RWPE2 (cell line): ENCODE measurements at regions not wholly inside any gene's neighbourhood (a gene's known extent, or its start where the extent isn't known, plus 50 kb on each side); places are given as distances from the start of the nearest gene placed in this dataset.

Source experiments
- ATAC-seq: fragments of 200-7000 bp; cut with Tn5 transposase; 3 replicates; pipeline ENCODE4 v1.9.1; 2021; ENCODE audit warnings: low read depth
- DNase-seq: peaks from one replicate; pipeline ENCODE4 v3.0.0-alpha.2; 2020; ENCODE audit warnings: low spot score
- H3K27ac ChIP-seq: fragments of 450-650 bp; 2 replicates; pipeline ENCODE4 v1.5.1; 2017; ENCODE audit warnings: mild to moderate bottlenecking; ENCODE audit not compliant: poor library complexity, severe bottlenecking
- H3K27me3 ChIP-seq: fragments of 250-450 bp; sonication (Bioruptor Pico); 2 replicates; pipeline ENCODE4 v1.5.1; 2021; ENCODE audit warnings: mild to moderate bottlenecking, moderate library complexity; ENCODE audit not compliant: insufficient read depth, poor library complexity, severe bottlenecking
- H3K36me3 ChIP-seq: fragments of 250-450 bp; sonication (Bioruptor Pico); 2 replicates; pipeline ENCODE4 v1.5.1; 2020; ENCODE audit warnings: low read depth, mild to moderate bottlenecking, moderate library complexity
- H3K4me1 ChIP-seq: fragments of 250-450 bp; sonication (Bioruptor Pico); 2 replicates; pipeline ENCODE4 v1.5.1; 2021; ENCODE audit warnings: mild to moderate bottlenecking, moderate library complexity; ENCODE audit not compliant: insufficient read depth, poor library complexity, severe bottlenecking
- H3K4me3 ChIP-seq: fragments of 250-450 bp; sonication (Bioruptor Pico); 2 replicates; pipeline ENCODE4 v1.5.1; 2021; ENCODE audit warnings: mild to moderate bottlenecking, moderate library complexity; ENCODE audit not compliant: severe bottlenecking
- H3K9me3 ChIP-seq: fragments of 250-450 bp; sonication (Bioruptor Pico); 2 replicates; pipeline ENCODE4 v1.5.1; 2021; ENCODE audit warnings: mild to moderate bottlenecking, moderate library complexity; ENCODE audit not compliant: severe bottlenecking
- TF ChIP-seq, protein P1 (sequence below): fragments of 450-650 bp; IDR thresholded peaks from one replicate; pipeline ENCODE4 v1.5.1; 2017; ENCODE audit warnings: mild to moderate bottlenecking, moderate library complexity; ENCODE audit not compliant: poor library complexity, severe bottlenecking

DNA sequence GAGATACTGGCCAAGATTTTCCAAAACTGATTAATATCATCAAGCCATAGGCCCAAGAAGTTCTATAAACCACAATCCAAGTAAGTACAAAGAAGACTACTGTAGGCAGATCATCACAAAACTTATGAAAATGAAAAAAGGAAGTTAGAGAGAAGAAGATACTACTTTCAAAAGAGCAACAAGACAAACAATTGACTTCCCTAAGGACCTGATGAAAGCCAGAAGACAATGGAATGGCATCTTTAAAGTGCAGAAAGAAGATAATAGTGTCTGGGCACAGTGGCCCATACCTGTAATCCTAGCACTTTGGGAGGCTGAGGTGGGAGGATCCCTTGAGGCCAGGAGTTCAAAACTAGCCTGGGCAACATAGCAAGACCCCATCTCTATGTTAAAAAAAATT is 243.1 kb downstream of the PRDM2 start:
- H3K27ac ChIP-seq: no peak overlapping the region
- DNase-seq (no peak), ATAC-seq (no peak)
- H3K4me1 ChIP-seq: no peaks in the 10 kb centered on the region
- no peaks in the 10 kb centered on the region for H3K36me3 ChIP-seq
- H3K27me3 ChIP-seq: peaks cover 2% of the 10 kb centered on the region
- TF ChIP-seq, protein P1, sequence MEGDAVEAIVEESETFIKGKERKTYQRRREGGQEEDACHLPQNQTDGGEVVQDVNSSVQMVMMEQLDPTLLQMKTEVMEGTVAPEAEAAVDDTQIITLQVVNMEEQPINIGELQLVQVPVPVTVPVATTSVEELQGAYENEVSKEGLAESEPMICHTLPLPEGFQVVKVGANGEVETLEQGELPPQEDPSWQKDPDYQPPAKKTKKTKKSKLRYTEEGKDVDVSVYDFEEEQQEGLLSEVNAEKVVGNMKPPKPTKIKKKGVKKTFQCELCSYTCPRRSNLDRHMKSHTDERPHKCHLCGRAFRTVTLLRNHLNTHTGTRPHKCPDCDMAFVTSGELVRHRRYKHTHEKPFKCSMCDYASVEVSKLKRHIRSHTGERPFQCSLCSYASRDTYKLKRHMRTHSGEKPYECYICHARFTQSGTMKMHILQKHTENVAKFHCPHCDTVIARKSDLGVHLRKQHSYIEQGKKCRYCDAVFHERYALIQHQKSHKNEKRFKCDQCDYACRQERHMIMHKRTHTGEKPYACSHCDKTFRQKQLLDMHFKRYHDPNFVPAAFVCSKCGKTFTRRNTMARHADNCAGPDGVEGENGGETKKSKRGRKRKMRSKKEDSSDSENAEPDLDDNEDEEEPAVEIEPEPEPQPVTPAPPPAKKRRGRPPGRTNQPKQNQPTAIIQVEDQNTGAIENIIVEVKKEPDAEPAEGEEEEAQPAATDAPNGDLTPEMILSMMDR: no peak
- no peak overlapping the region for H3K4me3 ChIP-seq
- no peaks in the 10 kb centered on the region for H3K9me3 ChIP-seq

DNA sequence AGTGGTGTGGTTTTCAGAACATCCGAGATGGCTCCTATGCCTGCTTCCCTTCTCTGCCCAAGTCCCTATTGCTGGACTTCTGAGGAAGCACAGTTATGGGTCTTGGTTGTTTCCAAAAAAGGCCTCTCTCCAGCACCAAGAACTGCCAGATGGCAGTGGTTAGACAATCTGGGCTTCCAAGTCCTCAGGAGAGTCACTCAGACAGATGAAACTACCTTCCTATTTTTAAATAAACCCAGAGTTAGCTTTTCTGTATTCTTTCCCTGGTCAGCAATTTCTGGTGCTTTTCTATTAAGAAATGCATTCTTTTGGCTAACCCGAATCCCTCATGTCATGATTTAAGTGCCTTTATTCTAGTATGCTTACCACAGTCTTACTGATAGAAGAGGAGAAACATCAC is 245.9 kb downstream of the PRDM2 start:
- no peak overlapping the region for H3K27ac ChIP-seq
- ATAC-seq (no peak), DNase-seq (no peak)
- no peaks in the 10 kb centered on the region for H3K36me3 ChIP-seq
- H3K27me3 ChIP-seq: peaks cover 2% of the 10 kb centered on the region
- no peaks in the 10 kb centered on the region for H3K4me1 ChIP-seq
- TF ChIP-seq, protein P1: no peak
- no peak overlapping the region for H3K4me3 ChIP-seq
- H3K9me3 ChIP-seq: no peaks in the 10 kb centered on the region

- H3K27me3 ChIP-seq: peaks cover 2% of the 10 kb centered on the region
- H3K36me3 ChIP-seq: no peaks in the 10 kb centered on the region
- TF ChIP-seq, protein P1: no peak
- H3K4me3 ChIP-seq: no peak overlapping the region
- ATAC-seq: no peak
- H3K9me3 ChIP-seq: no peaks in the 10 kb centered on the region
- H3K4me1 ChIP-seq: no peaks in the 10 kb centered on the region
- no peak overlapping the region for H3K27ac ChIP-seq
- no peak for DNase-seq
These were observed 247.7 kb downstream of the PRDM2 start for GRCh38 chr1:13947658-13948057.

GRCh38 chr1:13948396-13948795 is 248.4 kb downstream of the PRDM2 start:
- Histone ChIP-seq H3K4me1 (no peaks in the 10 kb centered on the region), H3K27ac (no peak overlapping the region), H3K36me3 (no peaks in the 10 kb centered on the region), H3K9me3 (no peaks in the 10 kb centered on the region), H3K4me3 (no peak overlapping the region), H3K27me3 (peaks cover 2% of the 10 kb centered on the region)
- no peak for ATAC-seq
- no peak for DNase-seq
- TF ChIP-seq, protein P1: no peak

- H3K27me3 ChIP-seq: peaks cover 2% of the 10 kb centered on the region
- no peak for DNase-seq
- no peaks in the 10 kb centered on the region for H3K9me3 ChIP-seq
- TF ChIP-seq, protein P1: no peak
- no peaks in the 10 kb centered on the region for H3K4me1 ChIP-seq
- H3K27ac ChIP-seq: no peak overlapping the region
- no peak overlapping the region for H3K4me3 ChIP-seq
- no peaks in the 10 kb centered on the region for H3K36me3 ChIP-seq
- no peak for ATAC-seq
These were observed 249.0 kb downstream of the PRDM2 start for GRCh38 chr1:13948888-13949391.
